ENCODE measurements at regions not wholly inside any gene's neighbourhood (a gene's known extent, or its start where the extent isn't known, plus 50 kb on each side); places are given as distances from the start of the nearest gene placed in this dataset.
"Not testable (repeated sequence)": the region's sequence is repeated elsewhere in the genome, so short reads cannot be mapped to it uniquely, and the experiment has no call there.

GRCh38 chr2:185643434-185643833, 95.2 kb upstream of the FSIP2 start:
- Histone ChIP-seq H3K27me3 (ENCODE audit: insufficient read depth, low read length) (no peaks in the 10 kb centered on the region), H3K27ac (ENCODE audit: low read depth, low read length) (no peak overlapping the region), H3K36me3 (ENCODE audit: insufficient read depth, low read length) (no peaks in the 10 kb centered on the region), H3K9ac (ENCODE audit: low read depth, low read length) (no peak overlapping the region), H3K4me1 (ENCODE audit: insufficient read depth, low read length) (no peaks in the 10 kb centered on the region), H3K4me3 (ENCODE audit: low read length) (no peak overlapping the region), H3K9me3 (ENCODE audit: insufficient read depth, low read depth, low read length) (no peaks in the 10 kb centered on the region)
- WGBS: 76% methylated on average over 1 of the region's 1 CpG

GRCh38 chr2:185644828-185645227, 93.8 kb upstream of the FSIP2 start:
- Histone ChIP-seq H3K9ac (ENCODE audit: low read depth, low read length) (no peak overlapping the region), H3K4me1 (ENCODE audit: insufficient read depth, low read length) (no peaks in the 10 kb centered on the region), H3K4me3 (ENCODE audit: low read length) (no peak overlapping the region), H3K27ac (ENCODE audit: low read depth, low read length) (no peak overlapping the region), H3K27me3 (ENCODE audit: insufficient read depth, low read length) (no peaks in the 10 kb centered on the region), H3K9me3 (ENCODE audit: insufficient read depth, low read depth, low read length) (no peaks in the 10 kb centered on the region), H3K36me3 (ENCODE audit: insufficient read depth, low read length) (no peaks in the 10 kb centered on the region)
- 88% methylated on average over 3 of the region's 3 CpGs for WGBS

GRCh38 chr2:185645529-185645928, 93.1 kb upstream of the FSIP2 start:
- Histone ChIP-seq H3K27me3 (ENCODE audit: insufficient read depth, low read length) (no peaks in the 10 kb centered on the region), H3K27ac (ENCODE audit: low read depth, low read length) (no peak overlapping the region), H3K9ac (ENCODE audit: low read depth, low read length) (no peak overlapping the region), H3K4me3 (ENCODE audit: low read length) (no peak overlapping the region), H3K4me1 (ENCODE audit: insufficient read depth, low read length) (no peaks in the 10 kb centered on the region), H3K9me3 (ENCODE audit: insufficient read depth, low read depth, low read length) (no peaks in the 10 kb centered on the region), H3K36me3 (ENCODE audit: insufficient read depth, low read length) (no peaks in the 10 kb centered on the region)
- WGBS: no CpG with 5 or more reads among the region's 1 CpG

- Histone ChIP-seq H3K4me3 (ENCODE audit: low read length) (no peak overlapping the region), H3K27ac (ENCODE audit: low read depth, low read length) (no peak overlapping the region), H3K36me3 (ENCODE audit: insufficient read depth, low read length) (no peaks in the 10 kb centered on the region), H3K9ac (ENCODE audit: low read depth, low read length) (no peak overlapping the region), H3K4me1 (ENCODE audit: insufficient read depth, low read length) (peaks cover 4% of the 10 kb centered on the region; the same call in 1 of the 2 replicates), H3K27me3 (ENCODE audit: insufficient read depth, low read length) (no peaks in the 10 kb centered on the region), H3K9me3 (ENCODE audit: insufficient read depth, low read depth, low read length) (no peaks in the 10 kb centered on the region)
- 100% methylated on average over 1 of the region's 2 CpGs for WGBS
These were observed 79.9 kb upstream of the FSIP2 start for GRCh38 chr2:185658750-185659149.

GRCh38 chr2:185663811-185664210, 74.8 kb upstream of the FSIP2 start:
- Histone ChIP-seq H3K9me3 (ENCODE audit: insufficient read depth, low read depth, low read length) (no peaks in the 10 kb centered on the region), H3K9ac (ENCODE audit: low read depth, low read length) (no peak overlapping the region), H3K27me3 (ENCODE audit: insufficient read depth, low read length) (no peaks in the 10 kb centered on the region), H3K36me3 (ENCODE audit: insufficient read depth, low read length) (no peaks in the 10 kb centered on the region), H3K4me3 (ENCODE audit: low read length) (no peak overlapping the region), H3K4me1 (ENCODE audit: insufficient read depth, low read length) (peaks cover 4% of the 10 kb centered on the region; the same call in 1 of the 2 replicates), H3K27ac (ENCODE audit: low read depth, low read length) (no peak overlapping the region)
- WGBS: 86% methylated on average over 1 of the region's 1 CpG

- Histone ChIP-seq H3K27me3 (ENCODE audit: insufficient read depth, low read length) (no peaks in the 10 kb centered on the region), H3K4me3 (ENCODE audit: low read length) (no peak overlapping the region), H3K9me3 (ENCODE audit: insufficient read depth, low read depth, low read length) (no peaks in the 10 kb centered on the region), H3K36me3 (ENCODE audit: insufficient read depth, low read length) (no peaks in the 10 kb centered on the region), H3K27ac (ENCODE audit: low read depth, low read length) (no peak overlapping the region), H3K4me1 (ENCODE audit: insufficient read depth, low read length) (peaks cover 4% of the 10 kb centered on the region; the same call in 1 of the 2 replicates), H3K9ac (ENCODE audit: low read depth, low read length) (no peak overlapping the region)
- 95% methylated on average over 2 of the region's 2 CpGs for WGBS
These were observed 74.2 kb upstream of the FSIP2 start for GRCh38 chr2:185664384-185664783.

- 84% methylated on average over 2 of the region's 2 CpGs for WGBS
- peaks cover 4% of the 10 kb centered on the region; the same call in 1 of the 2 replicates for H3K4me1 ChIP-seq (ENCODE audit: insufficient read depth, low read length)
- no peak overlapping the region for H3K9ac ChIP-seq (ENCODE audit: low read depth, low read length)
- no peaks in the 10 kb centered on the region for H3K27me3 ChIP-seq (ENCODE audit: insufficient read depth, low read length)
- H3K27ac ChIP-seq (ENCODE audit: low read depth, low read length): no peak overlapping the region
- H3K4me3 ChIP-seq (ENCODE audit: low read length): no peak overlapping the region
- H3K36me3 ChIP-seq (ENCODE audit: insufficient read depth, low read length): no peaks in the 10 kb centered on the region
- H3K9me3 ChIP-seq (ENCODE audit: insufficient read depth, low read depth, low read length): no peaks in the 10 kb centered on the region
These were observed 73.3 kb upstream of the FSIP2 start for GRCh38 chr2:185665251-185665814.

- Histone ChIP-seq H3K9me3 (ENCODE audit: insufficient read depth, low read depth, low read length) (no peaks in the 10 kb centered on the region), H3K36me3 (ENCODE audit: insufficient read depth, low read length) (no peaks in the 10 kb centered on the region), H3K4me3 (ENCODE audit: low read length) (no peak overlapping the region), H3K9ac (ENCODE audit: low read depth, low read length) (no peak overlapping the region), H3K4me1 (ENCODE audit: insufficient read depth, low read length) (no peaks in the 10 kb centered on the region), H3K27ac (ENCODE audit: low read depth, low read length) (no peak overlapping the region), H3K27me3 (ENCODE audit: insufficient read depth, low read length) (no peaks in the 10 kb centered on the region)
- 97% methylated on average over 2 of the region's 2 CpGs for WGBS
These were observed 71.2 kb upstream of the FSIP2 start for GRCh38 chr2:185667452-185667851.

GRCh38 chr2:185668710-185669109, 69.9 kb upstream of the FSIP2 start:
- Histone ChIP-seq H3K9ac (ENCODE audit: low read depth, low read length) (no peak overlapping the region), H3K27ac (ENCODE audit: low read depth, low read length) (no peak overlapping the region), H3K27me3 (ENCODE audit: insufficient read depth, low read length) (no peaks in the 10 kb centered on the region), H3K4me3 (ENCODE audit: low read length) (no peak overlapping the region), H3K4me1 (ENCODE audit: insufficient read depth, low read length) (no peaks in the 10 kb centered on the region), H3K9me3 (ENCODE audit: insufficient read depth, low read depth, low read length) (no peaks in the 10 kb centered on the region), H3K36me3 (ENCODE audit: insufficient read depth, low read length) (no peaks in the 10 kb centered on the region)

GRCh38 chr2:185674232-185674631, 64.4 kb upstream of the FSIP2 start:
- H3K9ac ChIP-seq (ENCODE audit: low read depth, low read length): no peak overlapping the region
- WGBS: no CpG with 5 or more reads among the region's 1 CpG
- no peaks in the 10 kb centered on the region for H3K9me3 ChIP-seq (ENCODE audit: insufficient read depth, low read depth, low read length)
- no peak overlapping the region for H3K4me3 ChIP-seq (ENCODE audit: low read length)
- H3K27ac ChIP-seq (ENCODE audit: low read depth, low read length): no peak overlapping the region
- H3K4me1 ChIP-seq (ENCODE audit: insufficient read depth, low read length): no peaks in the 10 kb centered on the region; the same call in 1 of the 2 replicates
- no peaks in the 10 kb centered on the region for H3K27me3 ChIP-seq (ENCODE audit: insufficient read depth, low read length)
- H3K36me3 ChIP-seq (ENCODE audit: insufficient read depth, low read length): no peaks in the 10 kb centered on the region

GRCh38 chr2:185676316-185676715, 62.3 kb upstream of the FSIP2 start:
- Histone ChIP-seq H3K9me3 (ENCODE audit: insufficient read depth, low read depth, low read length) (no peaks in the 10 kb centered on the region), H3K4me1 (ENCODE audit: insufficient read depth, low read length) (no peaks in the 10 kb centered on the region; the same call in 1 of the 2 replicates), H3K4me3 (ENCODE audit: low read length) (no peak overlapping the region), H3K9ac (ENCODE audit: low read depth, low read length) (no peak overlapping the region), H3K36me3 (ENCODE audit: insufficient read depth, low read length) (no peaks in the 10 kb centered on the region), H3K27me3 (ENCODE audit: insufficient read depth, low read length) (no peaks in the 10 kb centered on the region), H3K27ac (ENCODE audit: low read depth, low read length) (no peak overlapping the region)
- WGBS: 100% methylated on average over 1 of the region's 2 CpGs

GRCh38 chr2:185687001-185687400, 51.6 kb upstream of the FSIP2 start:
- not testable (repeated sequence) for H3K9me3 ChIP-seq (ENCODE audit: insufficient read depth, low read depth, low read length); H3K4me1 ChIP-seq (ENCODE audit: insufficient read depth, low read length)
- 85% methylated on average over 3 of the region's 3 CpGs for WGBS

More at GRCh38 chr2:185687001-185687400, 51.6 kb upstream of the FSIP2 start:
- H3K4me3 ChIP-seq (ENCODE audit: low read length); H3K27ac ChIP-seq (ENCODE audit: low read depth, low read length); H3K9ac ChIP-seq (ENCODE audit: low read depth, low read length); H3K36me3 ChIP-seq (ENCODE audit: insufficient read depth, low read length); H3K27me3 ChIP-seq (ENCODE audit: insufficient read depth, low read length): not testable (repeated sequence)
